ENCODE measurements at regions not wholly inside any gene's neighbourhood (a gene's known extent, or its start where the extent isn't known, plus 50 kb on each side); places are given as distances from the start of the nearest gene placed in this dataset.

- Histone ChIP-seq H3K4me1 (no peaks in the 10 kb centered on the region), H3K27ac (no peak overlapping the region), H3K27me3 (no peaks in the 10 kb centered on the region), H3K36me3 (no peaks in the 10 kb centered on the region), H3K4me3 (no peak overlapping the region), H3K9me3 (peaks cover 0 to 5% of the 10 kb centered on the region in 2 donors)
- no peak for TF ChIP-seq CTCF (IDR thresholded peaks at IDR 0.05)
- no peak for DNase-seq (ENCODE audit: low spot score)
Measured at GRCh38 chr6:125392682-125393081, 90.9 kb upstream of the HDDC2 start.

GRCh38 chr6:125393449-125393858 lies 91.7 kb upstream of the HDDC2 start:
- Histone ChIP-seq H3K9me3 (peaks cover 0 to 5% of the 10 kb centered on the region in 2 donors), H3K27ac (no peak overlapping the region), H3K4me3 (no peak overlapping the region), H3K4me1 (no peaks in the 10 kb centered on the region), H3K27me3 (no peaks in the 10 kb centered on the region), H3K36me3 (no peaks in the 10 kb centered on the region)
- TF ChIP-seq CTCF (IDR thresholded peaks at IDR 0.05), result no peak
- no peak for DNase-seq (ENCODE audit: low spot score)

- no peaks in the 10 kb centered on the region for H3K4me1 ChIP-seq
- no peaks in the 10 kb centered on the region for H3K36me3 ChIP-seq
- TF ChIP-seq CTCF (IDR thresholded peaks at IDR 0.05), result no peak
- H3K27ac ChIP-seq, result no peak overlapping the region
- DNase-seq (ENCODE audit: low spot score), result no peak
- H3K4me3 ChIP-seq, result no peak overlapping the region
- no peaks in the 10 kb centered on the region for H3K27me3 ChIP-seq
- H3K9me3 ChIP-seq, result no peaks in the 10 kb centered on the region
Measured at GRCh38 chr6:125406741-125407140, 105.0 kb upstream of the HDDC2 start.

GRCh38 chr6:125414507-125414906 lies 112.7 kb upstream of the HDDC2 start:
- no peaks in the 10 kb centered on the region for H3K36me3 ChIP-seq
- no peaks in the 10 kb centered on the region for H3K4me1 ChIP-seq
- H3K9me3 ChIP-seq, result no peaks in the 10 kb centered on the region
- DNase-seq (ENCODE audit: low spot score), result no peak
- TF ChIP-seq CTCF (IDR thresholded peaks at IDR 0.05), result no peak
- no peak overlapping the region for H3K27ac ChIP-seq
- no peaks in the 10 kb centered on the region for H3K27me3 ChIP-seq
- H3K4me3 ChIP-seq, result no peak overlapping the region

- no peaks in the 10 kb centered on the region for H3K27me3 ChIP-seq
- no peaks in the 10 kb centered on the region for H3K36me3 ChIP-seq
- H3K4me1 ChIP-seq, result no peaks in the 10 kb centered on the region
- no peak overlapping the region for H3K4me3 ChIP-seq
- TF ChIP-seq CTCF (IDR thresholded peaks at IDR 0.05), result no peak
- DNase-seq (ENCODE audit: low spot score), result no peak
- no peak overlapping the region for H3K27ac ChIP-seq
- no peaks in the 10 kb centered on the region for H3K9me3 ChIP-seq
Measured at GRCh38 chr6:125415913-125416312, 114.1 kb upstream of the HDDC2 start.

GRCh38 chr6:125421836-125422235 lies 120.1 kb upstream of the HDDC2 start:
- no peak overlapping the region for H3K4me3 ChIP-seq
- peak; percentile 71 for DNase-seq (ENCODE audit: low spot score)

More at GRCh38 chr6:125421836-125422235, 120.1 kb upstream of the HDDC2 start:
- Histone ChIP-seq H3K9me3 (no peaks in the 10 kb centered on the region), H3K27ac (peak overlapping the region; percentile 51 to 66), H3K36me3 (no peaks in the 10 kb centered on the region), H3K4me1 (no peaks in the 10 kb centered on the region), H3K27me3 (no peaks in the 10 kb centered on the region)
- no peak for TF ChIP-seq CTCF (IDR thresholded peaks at IDR 0.05)

Data from right atrium auricular region (tissue), 2 donors.